Activated CD4-positive, alpha-beta T cell treated with anti-CD3 and anti-CD28 coated beads, Interleukin-2, amount 50 U/mL, for 4 hours (primary cell): ENCODE measurements at regions not wholly inside any gene's neighbourhood (a gene's known extent, or its start where the extent isn't known, plus 50 kb on each side); places are given as distances from the start of the nearest gene placed in this dataset.

Experiments
- DNase-seq, 2 experiments: peaks; one replicate each; pipeline ENCODE4 v3.0.0-alpha.2; 2020

DNA sequence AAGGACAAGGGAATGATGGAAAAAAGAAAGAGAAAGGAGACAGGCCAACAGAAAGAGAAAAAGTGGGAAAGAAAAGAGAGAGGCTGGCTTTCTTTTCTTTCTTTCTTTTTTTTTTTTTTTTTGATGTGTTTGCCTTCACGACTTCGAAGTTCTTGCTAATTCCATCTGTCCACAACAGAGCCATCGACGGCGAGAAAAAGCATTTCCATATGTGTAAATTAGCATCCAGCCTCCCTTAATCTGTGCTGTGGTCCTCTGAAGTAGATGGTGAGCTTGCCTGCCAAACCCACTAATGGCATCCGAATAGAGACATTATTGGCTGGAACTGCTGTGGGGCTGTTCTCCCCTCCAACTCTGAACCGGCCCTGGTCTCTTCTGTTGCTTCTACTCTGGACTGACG is 997.4 kb downstream of the BCL11B start:
- no peak for DNase-seq

DNA sequence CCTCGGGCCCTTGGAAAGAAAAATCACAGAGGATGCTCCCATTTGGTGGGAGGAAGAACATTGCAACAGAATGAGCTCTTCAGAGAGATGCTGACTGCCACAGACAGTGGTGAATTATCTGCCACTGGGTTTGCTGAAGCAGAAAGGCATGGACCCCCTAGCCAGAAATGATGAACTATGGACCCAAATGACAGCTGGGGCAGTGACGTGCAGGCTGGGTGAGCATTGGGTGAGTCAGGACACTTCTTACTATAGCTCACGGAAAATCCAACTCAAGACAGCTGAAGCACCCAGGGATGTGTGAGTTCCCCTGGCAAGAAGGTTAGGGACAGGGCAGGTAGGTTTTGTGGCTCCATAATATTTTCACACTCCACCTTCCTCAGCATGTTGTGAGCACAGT is 993.2 kb downstream of the BCL11B start:
- DNase-seq, result no peak

DNA sequence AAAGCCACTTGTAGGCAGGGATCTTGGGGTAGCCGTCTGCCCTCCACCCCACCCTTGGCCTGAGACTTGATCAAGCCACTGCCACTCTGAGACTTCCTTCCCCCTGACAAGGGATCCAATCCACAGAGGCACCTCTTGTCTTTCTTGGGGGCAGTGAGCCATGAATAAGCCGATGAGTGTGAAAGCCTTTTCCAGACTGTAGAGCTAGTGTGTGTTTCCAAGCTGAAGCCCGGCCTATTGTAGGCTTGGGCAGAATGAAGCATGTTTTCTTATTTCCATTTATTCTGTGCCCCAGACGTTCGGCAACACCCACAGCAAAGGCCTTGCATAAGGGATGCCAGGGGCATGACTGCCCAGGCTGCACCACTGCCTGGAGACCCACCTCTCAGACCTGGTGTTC is 991.6 kb downstream of the BCL11B start:
- DNase-seq, result no peak

GRCh38 chr14:98288825-98289224 is 983.2 kb downstream of the BCL11B start:
- DNase-seq, result no peak

DNA sequence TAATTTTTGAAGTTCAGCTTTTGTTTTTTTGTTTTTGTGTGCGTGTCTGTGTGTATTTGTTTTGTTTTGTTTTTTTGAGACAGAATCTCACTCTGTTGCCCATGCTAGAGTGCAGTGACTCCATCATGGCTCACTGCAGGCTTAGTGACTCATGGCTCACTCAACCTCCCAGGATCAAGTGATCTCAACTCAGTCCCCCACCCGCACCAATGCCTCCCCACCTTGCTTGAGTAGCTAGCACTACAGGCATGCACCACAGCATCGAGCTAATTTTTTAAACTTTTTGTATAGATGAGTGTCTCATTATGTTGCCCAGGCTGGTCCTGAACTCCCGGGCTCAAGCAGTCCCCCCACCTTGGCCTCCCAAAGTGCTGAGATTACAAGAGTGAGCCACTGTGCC is 981.4 kb downstream of the BCL11B start:
- DNase-seq, result no peak

DNA sequence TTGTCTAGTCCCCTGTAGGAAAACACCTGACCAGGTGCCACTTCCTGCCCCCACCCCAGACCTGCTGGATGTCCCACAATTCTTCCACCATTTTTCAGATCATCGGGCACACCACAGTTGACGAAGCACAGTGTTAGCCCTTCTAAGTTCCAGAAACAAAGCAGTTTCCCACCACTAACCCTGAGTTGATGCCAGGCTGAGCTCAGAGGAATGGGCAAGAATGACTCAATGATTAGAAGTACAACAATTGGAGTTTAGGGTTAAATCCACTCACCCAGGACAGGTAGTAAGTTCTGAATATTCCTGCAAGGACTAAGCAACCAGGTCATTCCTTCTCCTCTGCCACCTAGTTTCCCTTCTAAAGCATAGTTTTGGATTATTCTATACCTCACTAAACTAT is 979.8 kb downstream of the BCL11B start:
- no peak for DNase-seq

- no peak for DNase-seq
Measured at GRCh38 chr14:98293576-98293975, 978.4 kb downstream of the BCL11B start.

DNA sequence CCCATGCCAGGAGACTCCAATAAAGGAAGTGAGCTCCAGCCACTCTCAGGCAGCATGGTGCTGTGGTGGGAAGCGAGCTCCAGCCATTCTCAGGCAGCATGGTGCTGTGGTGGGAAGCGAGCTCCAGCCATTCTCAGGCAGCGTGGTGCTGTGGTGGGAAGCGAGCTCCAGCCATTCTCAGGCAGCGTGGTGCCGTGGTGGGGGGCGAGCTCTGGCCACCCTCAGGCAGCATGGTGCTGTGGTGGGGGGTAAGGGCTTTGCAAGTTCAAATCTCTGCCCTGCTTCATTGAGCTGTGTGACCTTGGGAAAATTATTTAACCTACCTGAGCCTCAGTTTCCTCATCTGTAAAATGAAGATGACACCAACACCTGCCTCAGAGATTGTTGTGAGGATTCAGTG is 975.1 kb downstream of the BCL11B start:
- DNase-seq, result no peak

GRCh38 chr14:98297567-98297966 is 974.4 kb downstream of the BCL11B start:
- no peak for DNase-seq

- no peak for DNase-seq
Measured at GRCh38 chr14:98298481-98299244, 973.3 kb downstream of the BCL11B start.

DNA sequence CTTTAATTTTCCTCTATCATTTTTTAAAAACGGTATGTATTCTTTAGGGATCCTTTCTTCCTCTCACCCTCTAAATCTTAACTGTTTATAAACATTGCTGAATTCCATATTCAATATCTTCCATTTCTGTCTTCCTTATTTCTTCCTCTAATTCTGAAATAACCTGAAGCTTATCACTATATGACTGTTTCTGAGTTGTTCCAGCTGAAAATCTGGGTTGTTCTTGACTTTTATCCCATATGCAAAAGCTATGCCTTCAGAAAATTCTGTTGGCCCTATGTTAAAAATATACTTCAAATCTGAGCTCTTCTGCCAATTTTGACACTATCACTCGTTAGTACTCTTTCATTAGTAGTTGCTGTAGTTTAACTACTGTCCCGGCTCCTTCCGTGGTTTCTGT is 970.3 kb downstream of the BCL11B start:
- DNase-seq, result no peak

DNA sequence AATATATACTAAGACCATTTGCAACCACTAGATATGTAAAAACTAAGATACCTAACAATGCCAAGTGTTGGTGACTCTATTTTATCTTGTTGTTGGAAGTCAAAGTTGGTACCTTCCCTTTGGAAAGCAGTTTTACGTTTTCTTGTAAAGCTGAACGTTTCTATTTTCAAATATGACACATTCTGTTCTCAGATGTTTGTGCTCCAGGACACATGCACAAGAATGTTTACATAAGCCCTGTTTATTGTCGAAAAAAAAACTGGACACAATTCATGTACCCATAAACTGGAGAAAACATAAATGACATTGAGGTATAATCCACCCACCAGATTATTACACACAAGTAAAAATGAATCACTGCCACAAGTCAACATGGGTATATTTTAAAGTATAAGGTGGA is 967.4 kb downstream of the BCL11B start:
- DNase-seq, result no peak

GRCh38 chr14:98309591-98309990 is 962.4 kb downstream of the BCL11B start:
- DNase-seq, result no peak

GRCh38 chr14:98312006-98312405 is 960.0 kb downstream of the BCL11B start:
- no peak for DNase-seq

GRCh38 chr14:98321841-98322240 is 950.2 kb downstream of the BCL11B start:
- DNase-seq, result no peak

- DNase-seq, result no peak
Measured at GRCh38 chr14:98323836-98324235, 948.2 kb downstream of the BCL11B start.

DNA sequence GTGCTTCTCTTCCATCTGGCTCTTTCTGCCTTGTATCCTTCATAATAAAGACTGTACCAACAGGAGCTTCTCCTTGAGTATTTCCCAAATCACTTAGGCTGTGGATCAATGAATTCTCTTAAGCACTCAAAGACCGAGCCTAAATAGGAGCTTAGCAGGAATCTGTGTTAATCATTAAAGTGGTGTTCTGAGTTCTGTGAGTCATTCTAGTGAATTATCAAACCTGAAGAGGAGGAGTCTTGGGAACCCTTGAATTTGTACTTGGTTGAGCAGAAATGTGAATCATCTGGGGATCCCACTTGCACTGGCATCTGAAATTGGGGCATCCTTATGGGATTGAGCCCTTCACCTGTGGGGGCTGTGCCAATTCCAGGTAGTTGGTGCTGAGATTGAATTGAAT is 946.2 kb downstream of the BCL11B start:
- DNase-seq, result no peak

GRCh38 chr14:98328496-98328895 is 943.5 kb downstream of the BCL11B start:
- no peak for DNase-seq

- DNase-seq, result no peak
Measured at GRCh38 chr14:98334186-98334585, 937.8 kb downstream of the BCL11B start.

- no peak for DNase-seq
Measured at GRCh38 chr14:98341211-98341610, 930.8 kb downstream of the BCL11B start.

DNA sequence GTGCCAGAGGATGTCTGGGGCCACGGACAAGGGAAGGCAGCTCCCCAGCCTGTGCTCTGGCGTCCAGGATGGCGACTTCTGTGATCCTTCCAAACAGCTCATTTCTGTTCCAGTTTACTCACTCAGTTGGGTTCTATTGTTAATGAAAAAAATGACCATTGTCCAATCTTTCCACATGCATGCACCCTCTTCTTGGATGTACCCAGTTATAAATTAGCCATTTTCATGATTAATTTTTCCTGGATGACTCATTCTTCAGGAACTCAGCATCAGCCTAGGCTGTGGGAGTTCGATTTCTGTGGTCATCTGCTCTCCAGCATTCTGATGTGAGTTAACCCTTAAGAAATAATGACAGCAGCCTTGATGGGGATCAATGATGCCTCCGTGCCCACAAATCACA is 926.8 kb downstream of the BCL11B start:
- no peak for DNase-seq

DNA sequence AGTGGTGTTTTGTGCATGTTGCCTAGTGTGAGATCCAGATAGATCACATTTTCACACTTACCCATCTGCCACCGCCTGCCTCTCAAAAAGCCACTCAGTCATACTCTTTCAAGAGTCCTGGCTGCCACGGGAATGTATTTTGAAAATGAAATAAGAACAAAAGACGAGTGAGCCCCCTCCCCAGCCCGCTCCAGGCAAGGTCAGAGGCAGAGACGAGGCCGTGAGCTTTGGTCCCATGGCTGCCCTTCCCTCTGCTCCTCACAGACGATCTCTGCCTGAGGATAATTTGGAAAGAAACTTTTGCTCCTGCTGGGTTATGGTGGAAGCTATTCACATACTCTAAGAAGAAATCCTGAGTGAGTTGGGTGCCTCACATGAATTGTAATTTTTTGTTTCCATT is 924.3 kb downstream of the BCL11B start:
- DNase-seq, result no peak

- no peak for DNase-seq
Measured at GRCh38 chr14:98348505-98348904, 923.5 kb downstream of the BCL11B start.

DNA sequence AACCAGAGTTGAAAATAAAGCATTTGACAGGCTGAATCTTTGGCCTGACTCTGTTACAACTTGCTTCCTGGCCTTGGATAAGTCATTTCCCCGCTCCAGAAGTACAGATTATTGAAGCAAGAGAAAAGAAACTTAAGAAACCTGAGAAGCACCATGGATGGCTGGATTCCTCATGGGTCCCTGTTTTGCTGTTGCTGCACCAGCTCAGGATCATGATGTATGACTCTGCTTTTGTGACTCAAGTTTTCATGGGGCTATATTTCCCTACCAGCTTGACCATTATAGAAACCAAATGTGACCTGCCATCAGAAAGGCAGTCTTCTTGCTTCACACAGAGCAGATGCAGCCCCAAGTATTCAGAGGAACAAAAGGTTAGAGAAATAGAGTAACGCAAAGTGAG is 921.8 kb downstream of the BCL11B start:
- no peak for DNase-seq

DNA sequence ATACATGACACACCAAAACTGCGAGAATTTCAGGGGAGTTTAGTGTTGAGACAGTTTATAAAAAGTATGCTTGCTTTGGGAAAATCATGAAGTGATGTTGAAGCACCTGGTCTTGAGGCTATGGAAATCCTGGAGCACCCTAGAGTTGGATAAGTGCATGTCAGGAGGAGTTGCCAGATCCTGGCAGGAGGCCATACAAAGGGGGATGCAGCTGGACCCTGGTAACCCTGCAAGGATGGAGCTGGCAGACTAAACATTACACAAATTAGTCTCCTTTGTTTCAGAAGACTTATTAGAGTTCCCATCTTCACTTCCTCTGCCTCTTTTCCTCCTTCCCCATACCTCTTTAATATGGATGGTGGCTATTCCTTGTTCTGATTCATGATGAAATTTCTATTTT is 907.0 kb downstream of the BCL11B start:
- DNase-seq, result no peak
